Activated T-cell treated with anti-CD3 and anti-CD28 coated beads for 4 hours (primary cell): ENCODE measurements at regions not wholly inside any gene's neighbourhood (a gene's known extent, or its start where the extent isn't known, plus 50 kb on each side); places are given as distances from the start of the nearest gene placed in this dataset.
"Not testable (repeated sequence)": the region's sequence is repeated elsewhere in the genome, so short reads cannot be mapped to it uniquely, and the experiment has no call there.

Source experiments
- DNase-seq: peaks from one replicate; pipeline ENCODE4 v3.0.0-alpha.2; 2020

GRCh38 chr2:131828633-131829455 is 301.2 kb downstream of the CCDC74A start:
- not testable (repeated sequence) for DNase-seq

GRCh38 chr2:131829456-131830241 is 302.0 kb downstream of the CCDC74A start:
- DNase-seq, result not testable (repeated sequence)

- DNase-seq, result not testable (repeated sequence)
Measured at GRCh38 chr2:131830242-131830945, 302.7 kb downstream of the CCDC74A start.

GRCh38 chr2:131830946-131831310 is 303.2 kb downstream of the CCDC74A start:
- DNase-seq, result not testable (repeated sequence)

- DNase-seq, result not testable (repeated sequence)
Measured at GRCh38 chr2:131831450-131832208, 303.9 kb downstream of the CCDC74A start.

- DNase-seq, result not testable (repeated sequence)
Measured at GRCh38 chr2:131832209-131832780, 304.6 kb downstream of the CCDC74A start.

- DNase-seq, result not testable (repeated sequence)
Measured at GRCh38 chr2:131832917-131833316, 305.2 kb downstream of the CCDC74A start.

- not testable (repeated sequence) for DNase-seq
Measured at GRCh38 chr2:131833367-131834202, 305.9 kb downstream of the CCDC74A start.

GRCh38 chr2:131834203-131835020 is 306.7 kb downstream of the CCDC74A start:
- not testable (repeated sequence) for DNase-seq

GRCh38 chr2:131835022-131835421 is 307.3 kb downstream of the CCDC74A start:
- DNase-seq, result not testable (repeated sequence)

- DNase-seq, result no peak
Measured at GRCh38 chr2:131835621-131836091, 308.0 kb downstream of the CCDC74A start.

- DNase-seq, result not testable (repeated sequence)
Measured at GRCh38 chr2:131836116-131836515, 308.4 kb downstream of the CCDC74A start.

- not testable (repeated sequence) for DNase-seq
Measured at GRCh38 chr2:131844044-131844443, 316.4 kb downstream of the CCDC74A start.

GRCh38 chr2:131856202-131856601 is 305.6 kb downstream of the ANKRD30BL start:
- not testable (repeated sequence) for DNase-seq

- not testable (repeated sequence) for DNase-seq
Measured at GRCh38 chr2:131858197-131858596, 303.6 kb downstream of the ANKRD30BL start.
